Natural killer cell (primary cell): ENCODE measurements at regions not wholly inside any gene's neighbourhood (a gene's known extent, or its start where the extent isn't known, plus 50 kb on each side); places are given as distances from the start of the nearest gene placed in this dataset.

Source experiments
- ATAC-seq, 3 donors: fragments of 150-1000 bp in 2 of 3; fragments of 200-7000 bp in 1 of 3; cut with Tn5 transposase; 1 replicate in 1 of 3; 2 replicates in 2 of 3; pipeline ENCODE4 v1.10.0; 2021; ENCODE audit warnings: mild to moderate bottlenecking in 2 of 3, moderate library complexity in 2 of 3
- DNase-seq, 2 donors: peaks; one replicate each; pipeline versions ENCODE4 v3.0.0 to v3.0.0-alpha.2; 2013 to 2021; ENCODE audit warnings: mixed read lengths in 1 of 2
- H3K27ac ChIP-seq: one replicate; pipeline ENCODE4 v1.5.1; 2013; ENCODE audit warnings: mild to moderate bottlenecking, low read length
- H3K27me3 ChIP-seq: one replicate; pipeline ENCODE4 v1.6.1; 2013; ENCODE audit warnings: low read length; ENCODE audit not compliant: control insufficient read depth, insufficient read depth
- H3K36me3 ChIP-seq: one replicate; pipeline ENCODE4 v1.6.1; 2013; ENCODE audit warnings: low read length; ENCODE audit not compliant: control insufficient read depth, insufficient read depth
- H3K4me1 ChIP-seq: one replicate; pipeline ENCODE4 v1.6.1; 2013; ENCODE audit warnings: low read length; ENCODE audit not compliant: control insufficient read depth, insufficient read depth
- H3K4me3 ChIP-seq: one replicate; pipeline ENCODE4 v1.5.1; 2013; ENCODE audit warnings: low read length
- H3K9me3 ChIP-seq: one replicate; pipeline ENCODE4 v1.6.1; 2013; ENCODE audit warnings: low read length; ENCODE audit not compliant: control insufficient read depth, insufficient read depth
- H3K27ac Mint-ChIP-seq, 2 donors: one replicate each; pipeline ENCODE4 v1.8.0; 2022; ENCODE audit warnings: mild to moderate bottlenecking in 2 of 2, mixed read lengths in 2 of 2, moderate library complexity in 1 of 2
- H3K27me3 Mint-ChIP-seq, 2 donors: one replicate each; pipeline ENCODE4 v1.8.0; 2022; ENCODE audit warnings: low read depth in 2 of 2, mixed read lengths in 2 of 2
- H3K36me3 Mint-ChIP-seq: one replicate; pipeline ENCODE4 v1.8.0; 2022; ENCODE audit warnings: mixed read lengths
- H3K4me1 Mint-ChIP-seq, 2 donors: one replicate each; pipeline ENCODE4 v1.8.0; 2022; ENCODE audit warnings: mixed read lengths in 2 of 2
- H3K4me3 Mint-ChIP-seq: one replicate; pipeline ENCODE4 v1.8.0; 2022; ENCODE audit warnings: mild to moderate bottlenecking, moderate library complexity, mixed read lengths
- H3K9me3 Mint-ChIP-seq, 2 donors: one replicate each; pipeline ENCODE4 v1.8.0; 2022; ENCODE audit warnings: mixed read lengths in 2 of 2
- CTCF ChIP-seq: fragments of 200-600 bp; IDR thresholded peaks from one replicate; pipeline ENCODE4 v1.8.0; 2022; ENCODE audit warnings: antibody characterized with exemption
- WGBS: methylation state at CpG from one replicate; pipeline ENCODE4 v1.1.7; 2013; ENCODE audit warnings: missing lambda C conversion rate; ENCODE audit not compliant: insufficient coverage; 5-methylcytosine and 5-hydroxymethylcytosine counted together
- intact Hi-C: fragments of 100-400 bp; cut with micrococcal nuclease; formaldehyde crosslinking; loops from one replicate; pipeline ENCODE4 v1.14.2; 2022

GRCh38 chr6:113127786-113128419 lies 729.2 kb upstream of the MARCKS start:
- Mint-ChIP-seq H3K27me3 (no peaks in the 10 kb centered on the region), H3K9me3 (no peaks in the 10 kb centered on the region), H3K36me3 (no peaks in the 10 kb centered on the region), H3K27ac (no peak overlapping the region), H3K4me3 (no peak overlapping the region), H3K4me1 (no peaks in the 10 kb centered on the region)
- DNase-seq (no peak), ATAC-seq (no peak)
- WGBS, result 91% methylated on average over 5 of the region's 5 CpGs
- intact Hi-C loops, result no loop called here
- Histone ChIP-seq H3K27me3 (no peaks in the 10 kb centered on the region), H3K27ac (no peak overlapping the region), H3K36me3 (no peaks in the 10 kb centered on the region), H3K9me3 (no peaks in the 10 kb centered on the region), H3K4me1 (no peaks in the 10 kb centered on the region), H3K4me3 (no peak overlapping the region)
- no peak for TF ChIP-seq CTCF

- H3K36me3 ChIP-seq, result no peaks in the 10 kb centered on the region
- no peaks in the 10 kb centered on the region for H3K27me3 ChIP-seq
- H3K27ac ChIP-seq, result no peak overlapping the region
- H3K4me1 ChIP-seq, result no peaks in the 10 kb centered on the region
- Mint-ChIP-seq H3K4me3 (no peak overlapping the region), H3K4me1 (no peaks in the 10 kb centered on the region), H3K27ac (no peak overlapping the region), H3K9me3 (peaks cover 0 to 2% of the 10 kb centered on the region in 2 donors), H3K36me3 (no peaks in the 10 kb centered on the region), H3K27me3 (no peaks in the 10 kb centered on the region)
- intact Hi-C loops, result no loop called here
- H3K9me3 ChIP-seq, result no peaks in the 10 kb centered on the region
- H3K4me3 ChIP-seq, result no peak overlapping the region
- no peak for ATAC-seq
- DNase-seq, result no peak
- TF ChIP-seq CTCF, result no peak
- no CpG with 5 or more reads among the region's 3 CpGs for WGBS
Measured at GRCh38 chr6:113128661-113129060, 728.5 kb upstream of the MARCKS start.

- H3K36me3 ChIP-seq, result no peaks in the 10 kb centered on the region
- DNase-seq (no peak), ATAC-seq (no peak)
- H3K27ac ChIP-seq, result no peak overlapping the region
- no peaks in the 10 kb centered on the region for H3K9me3 ChIP-seq
- no peak for TF ChIP-seq CTCF
- Mint-ChIP-seq H3K27ac (no peak overlapping the region), H3K4me3 (no peak overlapping the region), H3K36me3 (no peaks in the 10 kb centered on the region), H3K4me1 (no peaks in the 10 kb centered on the region), H3K9me3 (peaks cover 2% of the 10 kb centered on the region in 2 donors), H3K27me3 (no peaks in the 10 kb centered on the region)
- no peaks in the 10 kb centered on the region for H3K4me1 ChIP-seq
- no peak overlapping the region for H3K4me3 ChIP-seq
- intact Hi-C loops, result no loop called here
- H3K27me3 ChIP-seq, result no peaks in the 10 kb centered on the region
- 86% methylated on average over 2 of the region's 2 CpGs for WGBS
Measured at GRCh38 chr6:113129991-113130390, 727.2 kb upstream of the MARCKS start.

GRCh38 chr6:113137426-113137825 lies 719.7 kb upstream of the MARCKS start:
- H3K9me3 Mint-ChIP-seq, result peaks cover 2 to 12% of the 10 kb centered on the region in 2 donors
- no peaks in the 10 kb centered on the region for H3K36me3 ChIP-seq
- DNase-seq (no peak), ATAC-seq (no peak)
- no peaks in the 10 kb centered on the region for H3K4me1 ChIP-seq
- TF ChIP-seq CTCF, result no peak
- H3K4me3 Mint-ChIP-seq, result no peak overlapping the region
- H3K4me3 ChIP-seq, result no peak overlapping the region
- intact Hi-C loops, result no loop called here
- WGBS, result 26% methylated on average over 7 of the region's 7 CpGs
- no peaks in the 10 kb centered on the region for H3K27me3 Mint-ChIP-seq
- no peaks in the 10 kb centered on the region for H3K36me3 Mint-ChIP-seq
- no peak overlapping the region for H3K27ac ChIP-seq
- H3K4me1 Mint-ChIP-seq, result no peaks in the 10 kb centered on the region
- no peak overlapping the region for H3K27ac Mint-ChIP-seq
- H3K27me3 ChIP-seq, result no peaks in the 10 kb centered on the region
- H3K9me3 ChIP-seq, result no peaks in the 10 kb centered on the region
